HG02938 (cell line): ENCODE measurements at regions not wholly inside any gene's neighbourhood (a gene's known extent, or its start where the extent isn't known, plus 50 kb on each side); places are given as distances from the start of the nearest gene placed in this dataset.
A peak's percentile ranks its signal among the peaks of the same experiment; 100 is the strongest.
"Not testable (repeated sequence)": the region's sequence is repeated elsewhere in the genome, so short reads cannot be mapped to it uniquely, and the experiment has no call there.

Experiments
- ATAC-seq: cut with Tn5 transposase; IDR thresholded peaks from one replicate; pipeline ENCODE4 v1.9.1; 2021; ENCODE audit warnings: mild to moderate bottlenecking, moderate library complexity; ENCODE audit not compliant: unreplicated experiment

- ATAC-seq = no peak
These were observed 87.3 kb upstream of the ABCC4 start for GRCh38 chr13:95388420-95389079.

GRCh38 chr13:95391362-95391761 is 90.1 kb upstream of the ABCC4 start:
- ATAC-seq = no peak

GRCh38 chr13:95391785-95392184 is 90.5 kb upstream of the ABCC4 start:
- no peak for ATAC-seq

GRCh38 chr13:95392597-95392996 is 91.3 kb upstream of the ABCC4 start:
- no peak for ATAC-seq

- peak; percentile 21 for ATAC-seq
These were observed 102.3 kb upstream of the ABCC4 start for GRCh38 chr13:95403349-95404140.

- ATAC-seq = peak; percentile 90
These were observed 103.1 kb upstream of the ABCC4 start for GRCh38 chr13:95404141-95404882.

- no peak for ATAC-seq
These were observed 104.9 kb upstream of the ABCC4 start for GRCh38 chr13:95406176-95406575.

- ATAC-seq = no peak
These were observed 110.3 kb upstream of the ABCC4 start for GRCh38 chr13:95411428-95412040.

GRCh38 chr13:95418946-95419345 is 117.7 kb upstream of the ABCC4 start:
- ATAC-seq = no peak

GRCh38 chr13:95420501-95420900 is 119.2 kb upstream of the ABCC4 start:
- no peak for ATAC-seq

GRCh38 chr13:95426631-95427030 is 125.4 kb upstream of the ABCC4 start:
- no peak for ATAC-seq

GRCh38 chr13:95430525-95430924 is 122.0 kb upstream of the CLDN10 start:
- not testable (repeated sequence) for ATAC-seq

GRCh38 chr13:95432141-95432540 is 120.4 kb upstream of the CLDN10 start:
- no peak for ATAC-seq

- no peak for ATAC-seq
These were observed 119.0 kb upstream of the CLDN10 start for GRCh38 chr13:95433537-95433936.

- no peak for ATAC-seq
These were observed 118.4 kb upstream of the CLDN10 start for GRCh38 chr13:95434111-95434510.

GRCh38 chr13:95437561-95437960 is 115.0 kb upstream of the CLDN10 start:
- no peak for ATAC-seq

GRCh38 chr13:95438297-95438696 is 114.2 kb upstream of the CLDN10 start:
- no peak for ATAC-seq

- ATAC-seq = no peak
These were observed 112.0 kb upstream of the CLDN10 start for GRCh38 chr13:95440441-95441088.

GRCh38 chr13:95441326-95441725 is 111.2 kb upstream of the CLDN10 start:
- no peak for ATAC-seq

GRCh38 chr13:95444006-95444730 is 108.4 kb upstream of the CLDN10 start:
- ATAC-seq = no peak
